ENCODE measurements at regions not wholly inside any gene's neighbourhood (a gene's known extent, or its start where the extent isn't known, plus 50 kb on each side); places are given as distances from the start of the nearest gene placed in this dataset.
A peak's percentile ranks its signal among the peaks of the same experiment; 100 is the strongest.
"Not testable (repeated sequence)": the region's sequence is repeated elsewhere in the genome, so short reads cannot be mapped to it uniquely, and the experiment has no call there.

DNA sequence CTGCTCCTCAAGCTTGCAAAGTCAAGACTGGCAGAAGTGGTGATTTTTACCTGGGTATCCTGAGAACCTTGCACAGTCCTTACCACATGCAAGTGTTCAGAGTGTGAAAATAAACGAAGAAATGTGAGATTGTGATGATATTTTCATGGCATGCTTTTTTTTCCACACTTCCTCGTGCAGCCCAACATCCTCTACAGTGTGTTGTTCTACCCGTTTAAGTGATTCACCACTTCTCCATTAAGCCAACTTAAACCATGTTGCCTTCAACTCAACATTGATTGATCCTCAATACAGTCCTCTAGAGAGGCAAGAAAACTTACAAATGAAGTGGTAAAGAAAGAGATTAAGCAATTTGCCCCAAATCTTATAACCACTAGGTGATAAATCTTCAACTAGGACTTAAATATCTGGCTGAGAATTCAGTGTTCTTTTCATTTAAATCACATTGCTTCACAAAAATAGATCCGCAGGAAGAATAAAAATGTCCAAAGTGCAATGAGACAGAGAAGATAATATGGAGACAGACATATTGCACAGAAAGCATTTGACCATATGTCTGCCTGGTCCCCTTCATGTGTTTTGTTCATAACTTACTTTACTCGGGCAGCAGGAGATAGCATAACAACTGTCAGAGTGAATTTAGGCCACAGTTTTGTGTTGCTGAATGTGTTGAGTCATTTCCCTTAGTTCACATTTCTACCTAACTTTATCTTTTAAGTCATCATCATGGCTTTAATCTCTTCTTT lies 75.8 kb upstream of the PARP8 start:
- not testable (repeated sequence) for DNase-seq

DNA sequence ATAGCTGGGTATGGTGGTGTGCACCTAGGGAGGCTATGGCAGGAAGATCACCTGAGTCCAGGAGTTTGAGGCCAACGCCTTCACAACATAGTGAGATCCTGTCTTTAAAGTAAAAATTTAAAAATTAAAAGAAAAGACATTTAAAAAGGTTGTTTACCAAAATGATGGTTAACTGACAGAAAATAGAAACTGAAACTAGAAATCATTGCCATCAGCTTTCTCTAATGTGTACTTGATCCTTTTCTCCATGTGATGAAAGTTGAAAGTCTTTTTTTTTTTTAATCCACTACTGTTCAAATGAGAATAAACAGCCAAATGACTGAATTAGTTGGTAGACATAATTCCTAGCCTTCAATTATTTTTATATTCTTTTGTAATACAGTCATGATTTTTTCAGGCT lies 75.1 kb upstream of the PARP8 start:
- not testable (repeated sequence) for DNase-seq

- peak; percentile 33 for DNase-seq
Measured at GRCh38 chr5:50593681-50594080, 72.8 kb upstream of the PARP8 start.

DNA sequence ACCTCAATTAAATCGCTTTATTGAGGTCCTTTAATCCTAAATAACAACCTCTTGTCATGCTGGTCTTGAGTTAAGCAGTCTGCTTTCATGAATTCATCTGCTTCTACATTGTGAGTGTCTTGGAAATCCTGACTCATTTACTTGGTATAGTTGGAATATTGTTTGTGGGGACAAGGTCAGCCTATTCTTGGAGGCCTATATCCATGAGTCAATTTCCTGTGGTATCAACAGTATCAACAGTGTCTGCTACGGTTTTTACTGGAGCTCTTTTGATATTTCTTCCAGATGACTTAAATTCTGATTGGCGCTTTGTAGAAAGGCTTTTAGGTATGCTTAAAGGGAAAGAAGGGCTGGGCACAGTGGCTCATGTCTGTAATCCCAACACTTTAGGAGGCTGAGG lies 71.2 kb upstream of the PARP8 start:
- no peak for DNase-seq

DNA sequence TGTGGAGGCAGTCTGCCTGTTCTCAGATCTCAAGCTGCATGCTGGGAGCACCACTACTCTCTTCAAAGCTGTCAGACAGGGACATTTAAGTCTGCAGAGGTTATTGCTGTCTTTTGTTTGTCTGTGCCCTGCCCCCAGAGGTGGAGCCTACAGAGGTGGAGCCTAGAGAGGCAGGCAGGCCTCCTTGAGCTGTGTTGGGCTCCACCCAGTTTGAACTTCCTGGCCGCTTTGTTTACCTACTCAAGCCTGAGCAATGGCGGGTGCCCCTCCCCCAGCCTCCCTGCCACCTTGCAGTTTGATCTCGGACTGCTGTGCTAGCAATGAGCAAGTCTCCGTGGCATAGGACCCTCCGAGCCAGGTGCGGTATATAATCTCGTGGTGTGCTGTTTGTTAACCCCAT lies 64.9 kb upstream of the PARP8 start:
- DNase-seq = peak; percentile 24

GRCh38 chr5:50606179-50606578 lies 60.3 kb upstream of the PARP8 start:
- no peak for DNase-seq

DNA sequence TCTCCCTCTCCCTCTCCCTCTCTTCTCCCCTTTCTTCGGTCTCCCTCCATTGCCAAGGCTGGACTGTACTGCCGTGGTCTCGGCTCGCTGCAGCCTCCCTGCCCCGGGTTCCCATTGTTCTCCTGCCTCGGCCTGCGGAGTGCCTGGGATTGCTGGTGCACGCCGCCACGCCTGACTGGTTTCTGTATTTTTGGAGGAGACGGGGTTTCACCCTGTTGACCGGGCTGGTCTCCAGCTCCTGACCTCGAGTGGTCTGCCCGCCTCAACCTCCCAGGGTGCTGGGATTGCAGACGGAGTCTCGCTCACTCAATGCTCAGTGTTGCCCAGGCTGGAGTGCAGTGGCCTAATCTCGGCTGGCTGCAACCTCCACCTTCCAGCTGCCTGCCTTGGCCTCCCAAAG lies 59.0 kb upstream of the PARP8 start:
- not testable (repeated sequence) for DNase-seq

DNA sequence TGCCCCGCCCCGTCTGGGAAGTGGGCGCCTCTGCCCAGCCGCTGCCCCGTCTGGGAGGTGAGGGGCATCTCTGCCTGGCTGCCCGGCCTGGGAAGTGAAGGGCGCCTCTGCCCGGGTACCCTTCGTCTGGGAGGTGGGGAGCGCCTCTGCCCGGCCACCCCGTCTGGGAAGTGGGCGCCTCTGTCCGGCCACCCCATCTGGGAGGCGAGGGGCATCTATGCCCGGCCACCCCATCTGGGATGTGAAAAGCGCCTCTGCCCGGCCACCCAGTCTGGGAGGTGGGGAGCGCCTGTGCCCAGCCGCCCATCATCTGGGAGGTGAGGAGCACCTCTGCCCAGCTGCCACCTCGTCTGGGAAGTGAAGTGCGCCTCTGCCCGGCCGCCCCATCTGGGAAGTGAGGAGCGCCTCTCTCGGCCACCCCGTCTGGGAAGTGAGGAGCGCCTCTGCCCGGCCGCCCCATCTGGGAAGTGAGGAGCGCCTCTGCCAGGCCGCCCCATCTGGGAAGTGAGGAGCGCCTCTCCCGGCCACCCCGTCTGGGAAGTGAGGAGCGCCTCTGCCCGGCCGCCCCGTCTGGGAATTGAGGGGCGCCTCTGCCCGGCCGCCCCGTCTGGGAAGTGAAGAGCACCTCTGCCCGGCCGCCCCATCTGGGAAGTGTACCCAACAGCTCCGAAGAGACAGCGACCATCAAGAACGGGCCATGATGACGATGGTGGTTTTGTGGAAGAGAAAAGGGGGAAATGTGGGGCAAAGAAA lies 58.3 kb upstream of the PARP8 start:
- DNase-seq = not testable (repeated sequence)

- DNase-seq = not testable (repeated sequence)
Measured at GRCh38 chr5:50613057-50613456, 53.4 kb upstream of the PARP8 start.
